ENCODE measurements at regions not wholly inside any gene's neighbourhood (a gene's known extent, or its start where the extent isn't known, plus 50 kb on each side); places are given as distances from the start of the nearest gene placed in this dataset.

GRCh38 chr9:19998823-19999455 lies 210.1 kb upstream of the SLC24A2 start:
- DNase-seq (ENCODE audit: low spot score): no peak

GRCh38 chr9:19998153-19998552 lies 209.3 kb upstream of the SLC24A2 start:
- DNase-seq (ENCODE audit: low spot score): no peak

GRCh38 chr9:19995619-19996018 lies 206.8 kb upstream of the SLC24A2 start:
- DNase-seq (ENCODE audit: low spot score): no peak

GRCh38 chr9:19994296-19994695 lies 205.5 kb upstream of the SLC24A2 start:
- DNase-seq (ENCODE audit: low spot score): peak; percentile 32

GRCh38 chr9:19992556-19992955 lies 203.7 kb upstream of the SLC24A2 start:
- DNase-seq (ENCODE audit: low spot score): no peak

GRCh38 chr9:19989213-19989612 lies 200.4 kb upstream of the SLC24A2 start:
- no peak for DNase-seq (ENCODE audit: low spot score)

- DNase-seq (ENCODE audit: low spot score): no peak
Observed at GRCh38 chr9:19988281-19988680, 199.4 kb upstream of the SLC24A2 start.

GRCh38 chr9:19985081-19985480 lies 196.2 kb upstream of the SLC24A2 start:
- no peak for DNase-seq (ENCODE audit: low spot score)

GRCh38 chr9:19976226-19976625 lies 187.4 kb upstream of the SLC24A2 start:
- no peak for DNase-seq (ENCODE audit: low spot score)

GRCh38 chr9:19975499-19975898 lies 186.7 kb upstream of the SLC24A2 start:
- DNase-seq (ENCODE audit: low spot score): no peak

- no peak for DNase-seq (ENCODE audit: low spot score)
Observed at GRCh38 chr9:19969721-19970120, 180.9 kb upstream of the SLC24A2 start.

GRCh38 chr9:19967888-19968459 lies 179.1 kb upstream of the SLC24A2 start:
- no peak for DNase-seq (ENCODE audit: low spot score)

- DNase-seq (ENCODE audit: low spot score): no peak
Observed at GRCh38 chr9:19967216-19967887, 178.5 kb upstream of the SLC24A2 start.

GRCh38 chr9:19965336-19965735 lies 176.5 kb upstream of the SLC24A2 start:
- DNase-seq (ENCODE audit: low spot score): no peak

- no peak for DNase-seq (ENCODE audit: low spot score)
Observed at GRCh38 chr9:19947996-19948395, 159.2 kb upstream of the SLC24A2 start.

- no peak for DNase-seq (ENCODE audit: low spot score)
Observed at GRCh38 chr9:19946441-19947109, 157.7 kb upstream of the SLC24A2 start.

- no peak for DNase-seq (ENCODE audit: low spot score)
Observed at GRCh38 chr9:19941874-19942273, 153.0 kb upstream of the SLC24A2 start.

- DNase-seq (ENCODE audit: low spot score): no peak
Observed at GRCh38 chr9:19940811-19941535, 152.1 kb upstream of the SLC24A2 start.

- DNase-seq (ENCODE audit: low spot score): no peak
Observed at GRCh38 chr9:19939734-19940278, 151.0 kb upstream of the SLC24A2 start.

- no peak for DNase-seq (ENCODE audit: low spot score)
Observed at GRCh38 chr9:19938990-19939733, 150.3 kb upstream of the SLC24A2 start.

- no peak for DNase-seq (ENCODE audit: low spot score)
Observed at GRCh38 chr9:19937121-19937520, 148.3 kb upstream of the SLC24A2 start.

Measured in LoVo (cell line).